GM19193 (cell line): ENCODE measurements at regions not wholly inside any gene's neighbourhood (a gene's known extent, or its start where the extent isn't known, plus 50 kb on each side); places are given as distances from the start of the nearest gene placed in this dataset.

Source experiments
- POLR2A ChIP-seq: IDR thresholded peaks from 4 replicates; pipeline ENCODE4 v1.6.1; 2011; ENCODE audit not compliant: insufficient read depth, insufficient read length; ENCODE audit errors: extremely low read depth

GRCh38 chr13:104871456-104871855, 1664.0 kb downstream of the EFNB2 start:
- TF ChIP-seq POLR2A: no peak

GRCh38 chr13:104869501-104869900, 1666.0 kb downstream of the EFNB2 start:
- no peak for TF ChIP-seq POLR2A

GRCh38 chr13:104868806-104869205, 1666.7 kb downstream of the EFNB2 start:
- TF ChIP-seq POLR2A: no peak

- TF ChIP-seq POLR2A: no peak
Observed at GRCh38 chr13:104855581-104855980, 1679.9 kb downstream of the EFNB2 start.

- no peak for TF ChIP-seq POLR2A
Observed at GRCh38 chr13:104854698-104855097, 1680.8 kb downstream of the EFNB2 start.

GRCh38 chr13:104854007-104854406, 1681.5 kb downstream of the EFNB2 start:
- TF ChIP-seq POLR2A: no peak

GRCh38 chr13:104847922-104848321, 1687.5 kb downstream of the EFNB2 start:
- TF ChIP-seq POLR2A: no peak

- TF ChIP-seq POLR2A: no peak
Observed at GRCh38 chr13:104843401-104843800, 1692.1 kb downstream of the EFNB2 start.

- TF ChIP-seq POLR2A: no peak
Observed at GRCh38 chr13:104841110-104841509, 1694.4 kb downstream of the EFNB2 start.

- TF ChIP-seq POLR2A: no peak
Observed at GRCh38 chr13:104837756-104838155, 1697.7 kb downstream of the EFNB2 start.

GRCh38 chr13:104833221-104833620, 1702.2 kb downstream of the EFNB2 start:
- no peak for TF ChIP-seq POLR2A

- no peak for TF ChIP-seq POLR2A
Observed at GRCh38 chr13:104832231-104832630, 1703.2 kb downstream of the EFNB2 start.

- no peak for TF ChIP-seq POLR2A
Observed at GRCh38 chr13:104831831-104832230, 1703.6 kb downstream of the EFNB2 start.

GRCh38 chr13:104823709-104824108, 1711.8 kb downstream of the EFNB2 start:
- no peak for TF ChIP-seq POLR2A

- TF ChIP-seq POLR2A: no peak
Observed at GRCh38 chr13:104823071-104823470, 1712.4 kb downstream of the EFNB2 start.

GRCh38 chr13:104817271-104817670, 1718.2 kb downstream of the EFNB2 start:
- no peak for TF ChIP-seq POLR2A

- no peak for TF ChIP-seq POLR2A
Observed at GRCh38 chr13:104816726-104817125, 1718.7 kb downstream of the EFNB2 start.

GRCh38 chr13:104810242-104810641, 1725.2 kb downstream of the EFNB2 start:
- TF ChIP-seq POLR2A: no peak

- TF ChIP-seq POLR2A: no peak
Observed at GRCh38 chr13:104809483-104809882, 1726.0 kb downstream of the EFNB2 start.

- TF ChIP-seq POLR2A: no peak
Observed at GRCh38 chr13:104805346-104805745, 1730.1 kb downstream of the EFNB2 start.
